HT1080 (cell line): ENCODE measurements at regions not wholly inside any gene's neighbourhood (a gene's known extent, or its start where the extent isn't known, plus 50 kb on each side); places are given as distances from the start of the nearest gene placed in this dataset.
"Not testable (repeated sequence)": the region's sequence is repeated elsewhere in the genome, so short reads cannot be mapped to it uniquely, and the experiment has no call there.

ENCODE experiments used
- DNase-seq: peaks from one replicate; pipeline ENCODE4 v3.0.0-alpha.2; 2015; ENCODE audit warnings: low read depth

DNA sequence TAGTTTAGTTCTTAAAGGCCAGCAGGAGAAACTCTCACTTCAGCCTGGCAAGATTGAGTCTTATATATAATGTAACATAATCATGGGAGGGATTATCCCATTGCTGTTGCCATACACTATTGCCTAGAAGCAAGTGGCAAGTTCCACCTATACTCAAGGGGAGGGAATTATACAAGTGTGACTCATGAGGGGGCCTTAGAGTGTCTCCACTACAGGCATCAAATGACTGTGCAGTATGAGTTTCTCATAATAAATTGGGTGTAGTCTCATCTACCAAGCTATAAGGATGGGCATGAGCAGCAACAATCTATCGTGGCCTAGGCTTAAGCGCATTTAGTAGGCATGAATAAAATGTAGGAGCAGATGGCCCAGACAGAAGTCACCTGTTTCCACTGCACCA lies 89.1 kb upstream of the C1GALT1C1 start:
- DNase-seq: peak; percentile 14

DNA sequence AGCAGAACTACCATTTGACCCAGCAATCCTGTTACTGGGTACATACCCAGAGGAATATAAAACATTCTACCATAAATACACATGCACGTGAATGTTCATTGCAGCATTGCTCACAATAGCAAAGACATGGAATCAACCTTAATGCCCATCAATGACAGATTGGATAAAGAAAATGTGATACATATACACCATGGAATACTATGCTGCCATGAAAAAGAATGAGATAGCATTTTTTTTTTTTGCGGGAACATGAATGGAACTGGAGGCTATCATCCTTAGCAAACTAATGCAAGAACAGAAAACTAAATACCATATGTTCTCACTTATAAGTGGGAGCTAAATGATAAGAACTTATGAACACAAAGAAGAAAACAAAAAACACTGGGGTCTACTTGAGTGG lies 72.5 kb upstream of the C1GALT1C1 start:
- DNase-seq: not testable (repeated sequence)

DNA sequence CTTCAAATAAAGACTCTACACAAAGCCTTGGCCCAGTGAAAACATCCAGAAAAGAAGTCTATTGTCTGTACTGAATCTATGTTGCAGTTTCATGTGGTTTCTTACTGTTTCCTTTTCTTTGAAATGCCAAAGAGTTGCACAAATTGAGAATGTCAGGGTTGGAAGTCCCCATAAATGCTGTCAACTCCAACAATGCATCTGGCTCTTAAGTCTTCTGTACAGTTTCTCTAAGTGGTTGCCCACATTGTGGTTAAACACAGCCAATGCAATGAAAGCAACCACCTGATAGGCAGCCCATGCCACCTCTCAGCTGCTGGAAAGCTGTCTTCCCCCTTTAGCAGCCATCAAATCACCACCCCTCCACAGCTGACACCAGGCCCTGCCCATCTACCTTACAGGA lies 67.2 kb upstream of the C1GALT1C1 start:
- no peak for DNase-seq

- DNase-seq: no peak
These were observed 62.5 kb upstream of the C1GALT1C1 start for GRCh38 chrX:120692319-120692718.

DNA sequence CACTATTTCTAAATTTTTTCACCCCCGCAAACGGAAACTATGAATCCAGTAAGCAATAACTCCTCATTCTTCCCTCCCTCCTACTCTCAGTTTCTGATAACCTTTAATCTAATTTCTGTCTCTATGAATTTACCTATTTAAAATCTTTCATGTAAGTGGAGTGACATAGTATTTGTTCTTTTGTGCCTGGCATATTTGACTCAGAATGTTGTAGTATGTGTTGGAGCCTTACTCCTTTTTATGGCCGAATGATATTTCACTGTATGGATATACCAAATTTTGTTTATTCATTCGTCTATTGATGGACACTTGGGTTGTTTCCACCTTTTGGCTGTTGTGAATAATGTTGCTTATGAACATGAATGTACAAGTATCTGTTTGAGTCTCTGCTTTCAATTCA lies 61.1 kb upstream of the C1GALT1C1 start:
- DNase-seq: no peak

DNA sequence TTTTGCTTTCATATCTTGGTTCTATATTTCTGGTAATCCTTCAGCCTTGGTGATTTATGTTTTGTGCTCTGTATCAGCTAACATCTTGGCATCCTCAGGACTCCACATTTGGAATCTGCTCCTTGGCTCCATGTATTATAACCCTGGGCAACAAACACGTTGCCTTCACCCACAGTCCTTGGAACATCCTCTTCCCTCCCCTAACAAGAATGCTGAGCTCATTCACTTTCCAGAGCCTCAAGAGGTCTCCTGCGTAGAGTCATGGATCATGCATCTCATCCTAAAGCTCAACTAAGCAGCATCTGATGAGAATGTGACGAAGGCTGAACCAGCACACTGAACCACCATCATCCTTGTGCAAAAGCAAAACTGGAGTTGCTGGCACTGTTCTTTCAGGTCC lies 60.5 kb upstream of the C1GALT1C1 start:
- no peak for DNase-seq

- no peak for DNase-seq
These were observed 50.2 kb upstream of the C1GALT1C1 start for GRCh38 chrX:120680090-120680489.
